Fibroblast of the aortic adventitia (primary cell): ENCODE measurements at regions not wholly inside any gene's neighbourhood (a gene's known extent, or its start where the extent isn't known, plus 50 kb on each side); places are given as distances from the start of the nearest gene placed in this dataset.

Experiments
- DNase-seq: peaks from one replicate; pipeline ENCODE4 v3.0.0-alpha.2; 2010; ENCODE audit warnings: low read depth
- H3K4me3 ChIP-seq: 2 replicates; pipeline ENCODE4 v1.5.1; 2011; ENCODE audit warnings: low read depth, mild to moderate bottlenecking, control low read depth, low read length, moderate library complexity
- TF ChIP-seq, protein P1 (sequence below): IDR thresholded peaks from 2 replicates; pipeline ENCODE4 v1.5.1; 2011; ENCODE audit warnings: mild to moderate bottlenecking, low read length, control low read depth, inconsistent platforms; ENCODE audit not compliant: insufficient read depth

DNA sequence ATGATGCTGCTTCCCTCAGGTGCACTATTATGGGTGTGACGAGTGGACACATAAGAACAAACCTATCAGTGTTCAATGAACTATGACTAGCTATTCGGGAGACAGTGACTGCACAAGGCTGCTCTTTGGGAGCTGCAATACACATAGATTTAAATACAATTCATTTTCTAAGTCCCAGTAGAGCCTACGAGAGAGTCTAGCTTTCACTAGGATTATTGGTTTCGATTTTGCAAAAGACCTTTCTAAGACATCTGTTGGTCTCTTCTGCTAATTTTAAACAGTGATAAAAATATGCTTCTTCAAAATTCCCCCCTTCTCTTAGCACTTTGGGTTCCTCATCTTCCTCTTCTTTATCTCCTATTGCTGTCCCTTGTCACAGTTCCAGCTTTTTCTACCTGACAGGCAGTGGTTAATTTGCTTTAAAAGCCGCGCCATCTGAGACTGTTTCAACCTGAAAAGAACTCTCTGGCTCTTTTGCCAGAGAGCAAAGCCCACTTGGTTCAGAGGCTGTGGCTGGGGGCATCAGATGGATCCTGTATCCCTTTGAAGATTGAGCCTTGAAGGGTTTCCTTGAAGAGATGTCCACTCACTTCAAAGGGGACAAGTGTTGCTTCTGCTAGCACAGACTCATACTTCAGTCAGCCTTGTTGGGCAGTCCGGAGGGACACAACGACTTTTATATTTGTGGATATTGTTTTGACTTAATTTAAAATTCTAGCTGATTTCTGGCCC is 241.5 kb downstream of the MAN2A1 start:
- no peak for DNase-seq
- TF ChIP-seq, protein P1, sequence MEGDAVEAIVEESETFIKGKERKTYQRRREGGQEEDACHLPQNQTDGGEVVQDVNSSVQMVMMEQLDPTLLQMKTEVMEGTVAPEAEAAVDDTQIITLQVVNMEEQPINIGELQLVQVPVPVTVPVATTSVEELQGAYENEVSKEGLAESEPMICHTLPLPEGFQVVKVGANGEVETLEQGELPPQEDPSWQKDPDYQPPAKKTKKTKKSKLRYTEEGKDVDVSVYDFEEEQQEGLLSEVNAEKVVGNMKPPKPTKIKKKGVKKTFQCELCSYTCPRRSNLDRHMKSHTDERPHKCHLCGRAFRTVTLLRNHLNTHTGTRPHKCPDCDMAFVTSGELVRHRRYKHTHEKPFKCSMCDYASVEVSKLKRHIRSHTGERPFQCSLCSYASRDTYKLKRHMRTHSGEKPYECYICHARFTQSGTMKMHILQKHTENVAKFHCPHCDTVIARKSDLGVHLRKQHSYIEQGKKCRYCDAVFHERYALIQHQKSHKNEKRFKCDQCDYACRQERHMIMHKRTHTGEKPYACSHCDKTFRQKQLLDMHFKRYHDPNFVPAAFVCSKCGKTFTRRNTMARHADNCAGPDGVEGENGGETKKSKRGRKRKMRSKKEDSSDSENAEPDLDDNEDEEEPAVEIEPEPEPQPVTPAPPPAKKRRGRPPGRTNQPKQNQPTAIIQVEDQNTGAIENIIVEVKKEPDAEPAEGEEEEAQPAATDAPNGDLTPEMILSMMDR: no peak
- H3K4me3 ChIP-seq: no peak overlapping the region

DNA sequence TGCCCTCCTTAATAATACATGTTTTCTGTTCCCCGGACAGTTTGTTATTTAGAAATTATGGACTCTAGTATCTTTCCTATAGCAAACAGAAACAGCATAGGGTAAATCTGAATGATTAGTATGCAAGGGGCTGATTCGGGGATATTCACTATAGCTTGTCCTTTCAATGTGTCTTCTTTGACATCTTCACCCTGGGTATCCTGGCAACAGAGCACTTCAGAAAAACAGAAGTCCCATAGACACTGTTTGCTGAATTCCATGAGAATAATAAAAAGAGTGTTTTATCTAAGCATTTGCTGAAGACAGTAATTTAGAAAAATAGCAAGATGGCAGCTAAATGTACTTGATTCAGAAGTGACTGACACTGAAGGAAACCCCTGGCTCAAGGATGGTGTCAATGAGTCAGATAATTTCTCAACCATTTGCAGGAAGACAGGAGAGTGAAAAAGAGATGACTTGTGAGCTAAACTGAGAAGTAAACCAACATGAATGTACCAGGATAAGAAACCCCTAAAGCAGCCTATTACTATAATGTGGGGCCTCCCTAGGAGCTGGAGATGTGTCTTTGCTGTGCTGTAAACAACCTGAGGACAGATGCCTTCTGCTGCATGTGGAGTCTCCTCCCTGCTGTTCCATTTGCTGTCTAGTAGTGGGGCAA is 246.2 kb downstream of the MAN2A1 start:
- TF ChIP-seq, protein P1: no peak
- DNase-seq: no peak

DNA sequence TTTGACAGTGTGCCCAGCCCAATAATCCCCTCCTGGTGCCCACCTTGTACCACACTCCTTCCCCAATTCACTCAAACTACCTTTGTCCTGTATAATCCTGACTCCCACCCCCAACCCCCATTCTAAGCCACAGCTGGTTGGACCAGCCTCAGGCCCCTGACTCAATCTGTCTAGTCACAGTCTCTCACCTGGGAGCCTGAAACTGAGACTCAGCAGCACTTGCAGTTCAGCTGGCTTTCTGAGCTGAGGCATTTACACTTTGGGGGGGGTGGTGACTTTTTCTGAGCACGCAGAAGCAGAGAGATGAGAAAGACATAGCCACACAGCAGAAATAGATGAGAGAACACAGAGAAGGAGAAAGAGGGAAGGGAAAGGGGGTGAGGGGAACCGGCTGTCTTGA is 247.3 kb downstream of the MAN2A1 start:
- DNase-seq: no peak
- no peak overlapping the region for H3K4me3 ChIP-seq
- TF ChIP-seq, protein P1: no peak

More for the DNA sequence above, 246.2 kb downstream of the MAN2A1 start:
- no peak overlapping the region for H3K4me3 ChIP-seq

DNA sequence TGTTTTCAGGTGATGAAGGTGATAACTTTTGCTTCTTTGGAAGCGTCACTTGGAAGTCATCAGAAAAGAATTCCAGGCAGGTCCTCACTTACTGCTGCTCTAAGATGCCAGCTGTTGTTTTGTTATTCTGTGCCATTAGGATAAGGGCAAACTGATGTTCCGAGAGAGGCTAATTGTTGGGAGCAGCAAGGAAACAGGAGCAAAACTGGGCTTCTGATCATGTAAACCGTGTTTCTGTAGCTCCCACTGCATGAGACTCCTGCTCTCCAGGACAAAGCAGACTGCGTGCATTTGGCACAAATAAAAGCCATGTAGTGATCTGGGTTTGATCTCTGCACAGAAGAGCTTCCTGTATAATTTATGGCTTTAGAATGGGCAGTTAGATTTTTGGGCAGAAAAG is 248.2 kb downstream of the MAN2A1 start:
- H3K4me3 ChIP-seq: no peak overlapping the region
- no peak for DNase-seq
- TF ChIP-seq, protein P1: no peak

DNA sequence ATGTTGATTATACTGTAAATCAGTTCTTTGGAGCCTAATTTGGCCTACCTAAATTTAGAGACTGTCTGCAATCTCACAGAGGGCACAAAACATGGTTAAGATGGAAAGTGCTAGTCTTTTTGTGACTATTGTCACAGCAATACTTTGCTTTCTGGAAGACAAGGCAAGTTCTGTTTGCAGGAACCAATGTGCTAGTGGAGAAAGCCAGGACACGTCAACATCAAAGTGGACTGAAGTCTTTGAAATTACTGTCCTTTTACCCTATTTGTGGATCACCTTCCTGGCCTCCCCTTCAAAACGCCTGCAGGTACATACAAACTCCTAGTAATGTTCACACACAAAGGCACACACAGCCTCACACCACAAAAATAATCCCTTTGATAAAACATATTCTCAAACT is 248.7 kb downstream of the MAN2A1 start:
- no peak for DNase-seq
- TF ChIP-seq, protein P1: no peak
- no peak overlapping the region for H3K4me3 ChIP-seq

DNA sequence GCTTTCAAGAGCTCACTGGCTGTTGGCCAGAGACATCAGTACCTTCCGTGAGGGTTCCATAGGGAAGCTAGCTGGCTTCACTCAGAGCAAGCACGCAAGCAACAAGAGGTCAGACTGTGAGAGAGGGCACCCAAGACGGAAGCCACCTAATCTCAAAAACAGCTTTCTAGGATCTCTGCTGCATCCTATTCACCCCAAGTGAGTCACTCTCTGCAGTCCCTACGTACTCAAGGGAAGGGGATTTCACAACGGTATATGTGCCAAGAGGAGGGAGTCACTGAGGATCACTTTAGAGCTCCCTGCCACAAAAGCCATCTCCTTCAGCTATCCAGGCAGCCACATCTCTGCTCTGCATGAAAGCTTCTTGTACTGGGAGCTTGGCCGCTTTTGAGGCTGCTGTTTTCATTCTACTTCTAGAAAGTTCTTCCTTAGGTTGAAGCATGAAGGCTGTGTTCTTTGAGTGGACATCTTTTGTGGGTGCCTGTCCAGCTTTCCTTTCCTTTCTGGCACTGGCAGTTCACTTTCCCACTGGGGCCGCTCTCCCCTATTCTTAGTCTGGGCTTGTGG is 249.5 kb downstream of the MAN2A1 start:
- DNase-seq: peak; percentile 20
- TF ChIP-seq, protein P1: no peak
- H3K4me3 ChIP-seq: no peak overlapping the region
